ENCODE measurements at regions not wholly inside any gene's neighbourhood (a gene's known extent, or its start where the extent isn't known, plus 50 kb on each side); places are given as distances from the start of the nearest gene placed in this dataset.

GRCh38 chr9:78640728-78641127, 343.8 kb downstream of the PSAT1 start:
- TF ChIP-seq MAFK (IDR thresholded peaks at IDR 0.05; ENCODE audit: low read depth, low read length) (no peak), SIX5 (IDR thresholded peaks at IDR 0.05; ENCODE audit: low read depth, low read length) (no peak)
